GM12878 (cell line): ENCODE measurements at regions not wholly inside any gene's neighbourhood (a gene's known extent, or its start where the extent isn't known, plus 50 kb on each side); places are given as distances from the start of the nearest gene placed in this dataset.

Experiments used
- ATAC-seq: fragments of 200-7000 bp; cut with Tn5 transposase; 3 replicates; pipeline ENCODE4 v1.9.1; 2020; ENCODE audit warnings: mild to moderate bottlenecking, moderate library complexity
- BruUV-seq: library from RNA; stranded (reverse); fragments of 400-500 nt; replicated peaks from 2 replicates; lab custom pipeline; 2021; lab: Mats Ljungman, UMichigan
- CTCF ChIA-PET: fragments of 300-600 bp; sonication (Branson Sonifier 250); formaldehyde crosslinking; extraction: SDS; loops from one replicate; lab custom pipeline; 2021; ENCODE audit warnings: inconsistent platforms; lab: Yijun Ruan, JAX
- POLR2A ChIA-PET: fragments of 350-600 bp; formaldehyde crosslinking; extraction: SDS; loops from one replicate; lab custom pipeline; 2021; ENCODE audit warnings: inconsistent platforms; lab: Charles Lee
- RAD21 ChIA-PET: fragments of 300-600 bp; sonication (Branson Sonifier 250); formaldehyde crosslinking; loops from one replicate; lab custom pipeline; 2023; ENCODE audit warnings: antibody characterized with exemption; ENCODE audit not compliant: unreplicated experiment; lab: Charles Lee
- SMC1A ChIA-PET: fragments of 300-600 bp; sonication (Branson Sonifier 250); formaldehyde crosslinking; loops from one replicate; lab custom pipeline; 2023; ENCODE audit not compliant: unreplicated experiment, uncharacterized antibody; lab: Charles Lee
- DNase-seq: peaks from one replicate; pipeline ENCODE4 v3.0.0-alpha.2; 2011; ENCODE audit warnings: low read depth, low spot score
- FAIRE-seq: peaks from 3 replicates; lab custom pipeline; 2011; peaks lifted over from hg19 to GRCh38; lab: Jason Lieb, UNC
- H2AFZ ChIP-seq: 2 replicates; pipeline ENCODE4 v1.6.0; 2011; ENCODE audit warnings: low read depth, low read length, control low read depth; ENCODE audit not compliant: control insufficient read depth
- H3K27ac ChIP-seq: 2 replicates; pipeline ENCODE4 v1.5.1; 2011; ENCODE audit warnings: control low read depth; ENCODE audit not compliant: control insufficient read depth, insufficient read depth
- H3K27me3 ChIP-seq, 2 experiments: replicated peaks in 1 of 2; 2 replicates each; pipeline versions ENCODE4 v1.6.0 to v1.6.1; 2011; ENCODE audit warnings: low read length in 1 of 2; ENCODE audit not compliant: control insufficient read depth in 2 of 2, insufficient read depth in 2 of 2
- H3K36me3 ChIP-seq, 2 experiments: 2 replicates each; pipeline ENCODE4 v1.5.1; 2011; ENCODE audit warnings: low read length in 1 of 2; ENCODE audit not compliant: control insufficient read depth in 2 of 2, insufficient read depth in 2 of 2
- H3K4me1 ChIP-seq: 2 replicates; pipeline ENCODE4 v1.6.1; 2011; ENCODE audit warnings: mild to moderate bottlenecking, low read length, moderate library complexity, mixed read lengths; ENCODE audit not compliant: control insufficient read depth, insufficient read depth
- H3K4me2 ChIP-seq: 2 replicates; pipeline ENCODE4 v1.6.0; 2011; ENCODE audit warnings: control low read depth; ENCODE audit not compliant: control insufficient read depth, insufficient read depth
- H3K4me3 ChIP-seq: fragments of 200-600 bp; sonication (generic); 2 replicates; pipeline ENCODE4 v1.5.1; 2016
- H3K79me2 ChIP-seq: 2 replicates; pipeline ENCODE4 v1.6.0; 2011; ENCODE audit warnings: low read length; ENCODE audit not compliant: control insufficient read depth, insufficient read depth
- H3K9ac ChIP-seq: 2 replicates; pipeline ENCODE4 v1.8.0; 2011; ENCODE audit warnings: low read length, control low read depth, mixed read lengths; ENCODE audit not compliant: control insufficient read depth, insufficient read depth
- H3K9me3 ChIP-seq: replicated peaks from 3 replicates; pipeline ENCODE4 v1.5.1; 2011; ENCODE audit warnings: mild to moderate bottlenecking, low read length; ENCODE audit not compliant: control insufficient read depth, insufficient read depth
- H4K20me1 ChIP-seq: 2 replicates; pipeline ENCODE4 v1.6.0; 2011; ENCODE audit not compliant: control insufficient read depth, insufficient read depth
- JUNB ChIP-seq: IDR thresholded peaks from 2 replicates; pipeline ENCODE4 v1.6.1; 2016; ENCODE audit warnings: antibody characterized with exemption, mild to moderate bottlenecking
- NR2C1 ChIP-seq: fragments of 450-650 bp; IDR thresholded peaks from 2 replicates; pipeline ENCODE4 v1.6.1; 2017; ENCODE audit warnings: antibody characterized with exemption, mild to moderate bottlenecking, moderate library complexity
- POLR2AphosphoS2 ChIP-seq: IDR thresholded peaks from 2 replicates; pipeline ENCODE4 v1.6.1; 2011; ENCODE audit warnings: low read depth, mild to moderate bottlenecking, low read length, improper control_type of control experiment, moderate library complexity
- SKIL ChIP-seq: fragments of 450-650 bp; IDR thresholded peaks from 2 replicates; pipeline ENCODE4 v1.6.1; 2017; ENCODE audit warnings: mild to moderate bottlenecking, low read depth, inconsistent platforms; ENCODE audit not compliant: poor library complexity, severe bottlenecking
- SRF ChIP-seq, 2 experiments: IDR thresholded peaks; 2 replicates each; pipeline ENCODE4 v1.6.1; 2011; ENCODE audit warnings: low read depth in 2 of 2, low read length in 2 of 2, mild to moderate bottlenecking in 1 of 2, moderate library complexity in 1 of 2
- SUZ12 ChIP-seq: fragments of 200-600 bp; sonication (generic); IDR thresholded peaks from one replicate; pipeline ENCODE4 v1.6.1; 2018; ENCODE audit warnings: antibody characterized with exemption, mild to moderate bottlenecking; ENCODE audit not compliant: unreplicated experiment
- TARDBP ChIP-seq: IDR thresholded peaks from 2 replicates; pipeline ENCODE4 v1.6.1; 2016; ENCODE audit warnings: borderline replicate concordance
- YBX1 ChIP-seq: fragments of 450-650 bp; IDR thresholded peaks from 2 replicates; pipeline ENCODE4 v1.6.1; 2016; ENCODE audit warnings: antibody characterized with exemption
- WGBS: methylation state at CpG from one replicate; pipeline ENCODE4 v1.1.6; 2016; ENCODE audit warnings: low lambda C conversion rate; ENCODE audit not compliant: insufficient replicate concordance, insufficient coverage; ENCODE audit errors: missing lambda C conversion rate; 5-methylcytosine and 5-hydroxymethylcytosine counted together
- in situ Hi-C: fragments of 300-500 bp; cut with MboI; formaldehyde crosslinking; loops from 9 replicates; pipeline ENCODE4 v1.14.3; 2018; ENCODE audit warnings: mixed read lengths
- intact Hi-C: fragments of 100-400 bp; cut with micrococcal nuclease; formaldehyde crosslinking; loops from one replicate; pipeline ENCODE4 v1.14.2; 2022; ENCODE audit not compliant: unreplicated experiment

GRCh38 chr2:77720115-77720514 lies 197.9 kb upstream of the LRRTM4 start:
- ChIA-PET CTCF (no interaction called here), RAD21 (no interaction called here), SMC1A (no interaction called here), POLR2A (no interaction called here)
- H3K9ac ChIP-seq = no peak overlapping the region
- no peaks in the 10 kb centered on the region for H4K20me1 ChIP-seq
- TF ChIP-seq SUZ12 (no peak), JUNB (no peak), POLR2AphosphoS2 (no peak), SKIL (no peak), NR2C1 (no peak), TARDBP (no peak), YBX1 (no peak), SRF (IDR thresholded peaks at IDR 0.05; ENCODE audit: low read depth in 2 of 2, low read length in 2 of 2) (no peak)
- no peak for DNase-seq
- H3K4me1 ChIP-seq = no peaks in the 10 kb centered on the region
- in situ Hi-C loops (no loop called here), intact Hi-C loops (no loop called here)
- H3K27ac ChIP-seq = no peak overlapping the region
- no peaks in the 10 kb centered on the region for H3K79me2 ChIP-seq
- no peak overlapping the region for H3K4me3 ChIP-seq
- no peak for ATAC-seq
- no peaks in the 10 kb centered on the region for H3K36me3 ChIP-seq
- no peaks in the 10 kb centered on the region for H3K27me3 ChIP-seq
- no TSS peak for BruUV-seq
- H3K9me3 ChIP-seq = no peaks in the 10 kb centered on the region
- H2AFZ ChIP-seq = no peak overlapping the region
- 6% methylated on average over 4 of the region's 4 CpGs for WGBS
- H3K4me2 ChIP-seq = no peak overlapping the region
- FAIRE-seq = no peak
